ENCODE measurements at regions not wholly inside any gene's neighbourhood (a gene's known extent, or its start where the extent isn't known, plus 50 kb on each side); places are given as distances from the start of the nearest gene placed in this dataset.

DNA sequence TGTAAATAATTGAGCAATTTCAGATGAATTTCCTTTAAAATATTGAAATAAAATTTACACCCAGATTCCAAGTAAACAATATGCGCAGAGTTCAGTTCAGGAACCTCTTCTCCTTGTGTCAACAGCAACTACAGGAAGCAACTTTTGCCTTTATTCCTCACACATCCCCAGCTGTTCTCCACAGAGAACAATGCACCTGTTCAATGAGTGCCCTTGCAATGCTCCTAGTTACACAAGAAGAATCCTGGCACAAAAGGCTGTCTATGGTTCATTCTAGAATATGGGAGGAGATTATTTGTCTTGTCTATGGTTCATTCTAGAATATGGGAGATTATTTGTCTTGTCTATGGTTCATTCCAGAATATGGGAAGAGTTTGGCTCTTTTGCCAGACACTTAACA, 454.9 kb downstream of the BTBD3 start:
- Mint-ChIP-seq H3K36me3 (no peaks in the 10 kb centered on the region), H3K27me3 (no peaks in the 10 kb centered on the region), H3K9me3 (no peaks in the 10 kb centered on the region), H3K4me3 (no peak overlapping the region), H3K4me1 (ENCODE audit: unreplicated experiment) (peaks cover 6% of the 10 kb centered on the region), H3K27ac (no peak overlapping the region)
- TF ChIP-seq CTCF (conservative IDR thresholded peaks at IDR 0.05): no peak
- no peak for DNase-seq (ENCODE audit: extremely low spot score, unreplicated experiment)

- TF ChIP-seq CTCF (conservative IDR thresholded peaks at IDR 0.05): no peak
- Mint-ChIP-seq H3K4me1 (ENCODE audit: unreplicated experiment) (peaks cover 6% of the 10 kb centered on the region), H3K9me3 (peaks cover 5% of the 10 kb centered on the region), H3K4me3 (no peak overlapping the region), H3K27ac (no peak overlapping the region), H3K27me3 (no peaks in the 10 kb centered on the region), H3K36me3 (no peaks in the 10 kb centered on the region)
- DNase-seq (ENCODE audit: extremely low spot score, unreplicated experiment): no peak
Measured at GRCh38 chr20:12375967-12376366, 458.3 kb downstream of the BTBD3 start.

GRCh38 chr20:12383821-12384220, 466.1 kb downstream of the BTBD3 start:
- Mint-ChIP-seq H3K4me3 (no peak overlapping the region), H3K36me3 (no peaks in the 10 kb centered on the region), H3K27ac (no peak overlapping the region), H3K27me3 (no peaks in the 10 kb centered on the region), H3K4me1 (ENCODE audit: unreplicated experiment) (peaks cover 9% of the 10 kb centered on the region), H3K9me3 (peaks cover 5% of the 10 kb centered on the region)
- DNase-seq (ENCODE audit: extremely low spot score, unreplicated experiment): no peak
- no peak for TF ChIP-seq CTCF (conservative IDR thresholded peaks at IDR 0.05)

- no peaks in the 10 kb centered on the region for H3K36me3 Mint-ChIP-seq
- peaks cover 9% of the 10 kb centered on the region for H3K4me1 Mint-ChIP-seq (ENCODE audit: unreplicated experiment)
- no peak for DNase-seq (ENCODE audit: extremely low spot score, unreplicated experiment)
- H3K27me3 Mint-ChIP-seq: no peaks in the 10 kb centered on the region
- no peak for TF ChIP-seq CTCF (conservative IDR thresholded peaks at IDR 0.05)
- H3K4me3 Mint-ChIP-seq: no peak overlapping the region
- H3K27ac Mint-ChIP-seq: no peak overlapping the region
- peaks cover 4% of the 10 kb centered on the region for H3K9me3 Mint-ChIP-seq
Measured at GRCh38 chr20:12386821-12387220, 469.1 kb downstream of the BTBD3 start.

- H3K27me3 Mint-ChIP-seq: no peaks in the 10 kb centered on the region
- DNase-seq (ENCODE audit: extremely low spot score, unreplicated experiment): no peak
- H3K4me1 Mint-ChIP-seq (ENCODE audit: unreplicated experiment): peaks cover 15% of the 10 kb centered on the region
- no peak for TF ChIP-seq CTCF (conservative IDR thresholded peaks at IDR 0.05)
- H3K36me3 Mint-ChIP-seq: no peaks in the 10 kb centered on the region
- H3K9me3 Mint-ChIP-seq: peaks cover 9% of the 10 kb centered on the region
- H3K27ac Mint-ChIP-seq: no peak overlapping the region
- no peak overlapping the region for H3K4me3 Mint-ChIP-seq
Measured at GRCh38 chr20:12391099-12391498, 473.4 kb downstream of the BTBD3 start.

GRCh38 chr20:12394786-12395185, 477.1 kb downstream of the BTBD3 start:
- Mint-ChIP-seq H3K9me3 (peaks cover 14% of the 10 kb centered on the region), H3K27ac (no peak overlapping the region), H3K4me3 (no peak overlapping the region), H3K36me3 (no peaks in the 10 kb centered on the region), H3K27me3 (no peaks in the 10 kb centered on the region), H3K4me1 (ENCODE audit: unreplicated experiment) (peaks cover 8% of the 10 kb centered on the region)
- no peak for DNase-seq (ENCODE audit: extremely low spot score, unreplicated experiment)
- no peak for TF ChIP-seq CTCF (conservative IDR thresholded peaks at IDR 0.05)

All from type B pancreatic cell (in vitro differentiated cells).